GM18873 (cell line): ENCODE measurements at regions not wholly inside any gene's neighbourhood (a gene's known extent, or its start where the extent isn't known, plus 50 kb on each side); places are given as distances from the start of the nearest gene placed in this dataset.

ENCODE experiments used
- ATAC-seq: cut with Tn5 transposase; IDR thresholded peaks from one replicate; pipeline ENCODE4 v1.9.1; 2021; ENCODE audit warnings: mild to moderate bottlenecking, moderate library complexity, moderate number of reproducible peaks; ENCODE audit not compliant: unreplicated experiment, low FRiP score

DNA sequence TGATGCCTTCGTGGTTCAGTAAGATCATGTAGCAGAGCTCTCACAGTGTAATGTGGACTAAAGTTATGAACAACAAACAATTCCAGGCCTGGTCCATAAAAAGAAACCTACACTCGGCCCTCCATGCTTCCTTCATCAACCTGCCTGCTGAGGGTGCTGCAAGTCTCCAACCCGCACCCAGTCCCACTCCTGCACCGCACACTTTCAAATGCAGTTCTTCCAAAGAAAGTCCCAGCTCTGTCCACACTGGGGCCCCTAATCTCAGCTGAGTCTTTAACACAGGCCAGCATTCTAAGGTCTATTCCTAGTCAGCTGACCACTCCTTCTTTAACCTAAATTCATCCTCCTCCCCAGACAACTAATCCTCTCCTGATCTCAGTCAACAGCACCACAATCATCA is 71.5 kb upstream of the NR5A2 start:
- ATAC-seq, result no peak

DNA sequence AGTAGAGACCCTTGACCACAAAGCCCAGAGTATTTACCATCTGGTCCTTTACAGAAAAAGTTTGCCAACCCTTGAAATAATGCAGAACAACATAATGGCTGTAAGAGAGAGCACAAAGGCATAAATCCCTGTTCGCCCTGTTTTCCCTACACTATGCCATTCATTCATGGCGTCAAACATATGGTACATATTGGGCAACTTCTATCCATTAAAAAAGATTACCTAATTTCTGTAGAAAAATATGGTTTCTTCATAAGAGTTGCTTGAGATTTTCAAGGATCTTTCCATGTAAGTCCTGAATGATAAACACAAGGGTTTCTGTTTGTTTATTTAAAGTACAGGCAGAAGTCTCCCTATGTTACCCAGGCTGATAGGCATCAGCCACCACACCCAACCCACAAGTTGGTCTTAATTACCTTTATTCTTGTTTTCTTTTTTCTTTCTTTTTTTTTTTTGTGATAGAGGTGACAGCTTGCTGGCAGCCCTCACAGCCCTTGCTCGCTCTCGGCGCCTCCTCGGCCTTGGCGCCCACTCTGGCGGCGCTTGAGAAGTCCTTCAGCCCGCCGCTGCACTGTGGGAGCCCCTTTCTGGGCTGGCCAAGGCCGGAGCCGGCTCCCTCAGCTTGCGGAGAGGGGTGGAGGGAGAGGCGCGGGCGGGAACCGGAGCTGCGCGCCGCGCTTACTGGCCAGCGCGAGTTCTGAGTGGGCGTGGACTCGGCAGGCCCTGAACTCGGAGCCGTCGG is 68.3 kb upstream of the NR5A2 start:
- no peak for ATAC-seq

DNA sequence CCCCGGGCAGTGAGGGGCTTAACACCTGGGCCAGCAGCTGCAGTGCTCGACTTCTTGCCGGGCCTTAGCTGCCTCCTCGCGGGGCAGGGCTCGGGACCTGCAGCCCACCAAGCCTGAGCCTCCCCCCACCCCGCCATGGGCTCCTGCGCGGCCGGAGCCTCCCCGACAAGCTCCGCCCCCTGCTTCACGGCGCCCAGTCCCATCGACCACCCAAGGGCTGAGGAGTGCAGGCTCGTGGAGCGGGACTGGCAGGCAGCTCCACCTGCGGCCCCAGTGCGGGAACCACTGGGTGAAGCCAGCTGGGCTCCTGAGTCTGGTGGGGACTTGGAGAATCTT is 67.8 kb upstream of the NR5A2 start:
- ATAC-seq, result no peak

DNA sequence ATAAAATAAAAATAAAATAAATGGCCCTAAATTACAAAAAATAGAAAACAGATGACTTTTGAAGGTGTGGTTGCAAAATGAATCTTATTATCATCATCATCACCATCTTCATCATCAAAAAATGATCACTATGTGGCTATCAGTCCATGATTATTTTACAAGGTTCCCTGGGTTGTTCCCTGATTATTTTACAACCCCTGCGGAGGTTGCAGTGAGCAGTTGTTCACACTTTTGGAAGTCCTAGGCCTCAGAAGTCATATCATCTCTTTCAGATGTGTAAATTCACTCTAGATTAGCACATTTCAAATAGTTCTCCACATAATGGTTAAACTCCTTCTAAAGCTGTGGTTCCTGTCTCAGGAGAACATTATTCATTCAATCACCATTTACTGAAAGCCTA is 57.4 kb upstream of the NR5A2 start:
- no peak for ATAC-seq

DNA sequence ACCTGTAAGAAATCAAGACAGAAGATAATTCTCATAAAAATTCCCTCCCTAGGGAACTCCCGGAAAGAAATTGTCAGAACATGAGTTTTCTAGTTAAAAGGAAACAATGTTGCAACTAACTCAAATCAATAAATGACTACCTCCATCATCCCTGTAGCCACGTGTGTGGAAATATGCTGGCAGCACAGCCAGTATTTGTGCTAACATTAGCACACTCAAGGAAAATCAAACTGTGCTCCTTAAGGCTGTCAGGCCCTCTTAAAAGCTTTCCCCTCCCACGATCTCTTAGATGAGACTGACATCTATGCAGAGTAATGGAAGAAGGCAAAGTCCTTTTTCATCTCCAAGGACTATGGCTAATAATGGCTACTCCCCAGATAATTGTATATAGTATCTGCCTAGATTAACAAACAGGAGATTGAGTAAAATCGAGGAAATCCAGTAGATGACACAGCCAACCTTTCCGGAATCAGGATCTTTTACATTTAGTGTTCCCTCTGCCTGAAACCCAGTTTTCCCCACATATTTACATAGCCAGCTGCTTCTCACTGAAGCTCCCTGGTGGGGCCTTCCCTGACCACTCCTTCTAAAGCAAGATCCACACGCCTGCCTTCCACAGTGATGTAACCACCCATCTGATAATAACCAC is 50.9 kb upstream of the NR5A2 start:
- ATAC-seq, result no peak
